H9 (cell line): ENCODE measurements at regions not wholly inside any gene's neighbourhood (a gene's known extent, or its start where the extent isn't known, plus 50 kb on each side); places are given as distances from the start of the nearest gene placed in this dataset.

Experiments
- DNase-seq: peaks from one replicate; pipeline ENCODE4 v3.0.0-alpha.2; 2017
- H2AFZ ChIP-seq: one replicate; pipeline ENCODE4 v1.6.1; 2013; ENCODE audit warnings: mild to moderate bottlenecking, low read length, control low read depth, moderate library complexity
- H2AK5ac ChIP-seq: 2 replicates; pipeline ENCODE4 v1.6.1; 2013; ENCODE audit warnings: low read length, control low read depth, mixed read lengths; ENCODE audit not compliant: insufficient read length
- H2BK120ac ChIP-seq: one replicate; pipeline ENCODE4 v1.6.1; 2013; ENCODE audit warnings: low read depth, mild to moderate bottlenecking, low read length, control low read depth, inconsistent platforms; ENCODE audit not compliant: poor library complexity, severe bottlenecking
- H2BK12ac ChIP-seq: 2 replicates; pipeline ENCODE4 v1.6.1; 2013; ENCODE audit warnings: low read length, control low read depth, mixed read lengths, low read depth; ENCODE audit not compliant: insufficient read length
- H2BK15ac ChIP-seq: 2 replicates; pipeline ENCODE4 v1.6.1; 2013; ENCODE audit warnings: low read depth, low read length, control low read depth
- H2BK20ac ChIP-seq: one replicate; pipeline ENCODE4 v1.6.1; 2013; ENCODE audit warnings: low read depth, mild to moderate bottlenecking, low read length, control low read depth, inconsistent platforms; ENCODE audit not compliant: poor library complexity, severe bottlenecking
- H2BK5ac ChIP-seq: 2 replicates; pipeline ENCODE4 v1.6.1; 2013; ENCODE audit warnings: low read length, control low read depth, mixed read lengths; ENCODE audit not compliant: insufficient read length
- H3K14ac ChIP-seq: 2 replicates; pipeline ENCODE4 v1.6.1; 2013; ENCODE audit warnings: low read length, control low read depth; ENCODE audit not compliant: insufficient read depth
- H3K18ac ChIP-seq: 2 replicates; pipeline ENCODE4 v1.6.1; 2013; ENCODE audit warnings: low read depth, mild to moderate bottlenecking, mixed read lengths, low read length, control low read depth; ENCODE audit not compliant: insufficient read length
- H3K23ac ChIP-seq: 2 replicates; pipeline ENCODE4 v1.6.1; 2013; ENCODE audit warnings: low read length, control low read depth, mixed read lengths, low read depth; ENCODE audit not compliant: insufficient read length
- H3K23me2 ChIP-seq: 2 replicates; pipeline ENCODE4 v1.6.1; 2013; ENCODE audit warnings: low read depth, mild to moderate bottlenecking, mixed read lengths, low read length, control low read depth; ENCODE audit not compliant: insufficient read length, poor library complexity, severe bottlenecking
- H3K27ac ChIP-seq: 2 replicates; pipeline ENCODE4 v1.5.1; 2013; ENCODE audit warnings: low read length, control low read depth, mixed read lengths, low read depth; ENCODE audit not compliant: insufficient read length
- H3K27me3 ChIP-seq: 2 replicates; pipeline ENCODE4 v1.6.1; 2013; ENCODE audit warnings: low read length, control low read depth, inconsistent platforms; ENCODE audit not compliant: insufficient read depth
- H3K4ac ChIP-seq: 2 replicates; pipeline ENCODE4 v1.6.1; 2013; ENCODE audit warnings: low read depth, mild to moderate bottlenecking, control low read depth, inconsistent platforms, low read length, moderate library complexity
- H3K4me1 ChIP-seq: 2 replicates; pipeline ENCODE4 v1.6.1; 2013; ENCODE audit warnings: low read length, control low read depth, inconsistent platforms; ENCODE audit not compliant: insufficient read depth
- H3K4me2 ChIP-seq: 2 replicates; pipeline ENCODE4 v1.6.1; 2013; ENCODE audit warnings: low read length, control low read depth, mixed read lengths; ENCODE audit not compliant: insufficient read length, insufficient read depth
- H3K56ac ChIP-seq: 2 replicates; pipeline ENCODE4 v1.6.1; 2013; ENCODE audit warnings: low read depth, mild to moderate bottlenecking, mixed read lengths, low read length, control low read depth; ENCODE audit not compliant: insufficient read length
- H3K79me1 ChIP-seq: 2 replicates; pipeline ENCODE4 v1.6.1; 2013; ENCODE audit warnings: low read depth, mild to moderate bottlenecking, moderate library complexity, low read length, control low read depth, inconsistent platforms; ENCODE audit not compliant: insufficient read depth, poor library complexity, severe bottlenecking
- H3K79me2 ChIP-seq: 2 replicates; pipeline ENCODE4 v1.6.1; 2013; ENCODE audit warnings: low read length, control low read depth, inconsistent platforms; ENCODE audit not compliant: insufficient read depth
- H3K9ac ChIP-seq: 2 replicates; pipeline ENCODE4 v1.6.1; 2013; ENCODE audit warnings: low read length, control low read depth, mixed read lengths; ENCODE audit not compliant: insufficient read length; ENCODE audit errors: extremely low read depth
- H3K9me3 ChIP-seq: one replicate; pipeline ENCODE4 v1.6.1; 2013; ENCODE audit warnings: low read depth, low read length, inconsistent platforms; ENCODE audit not compliant: control insufficient read depth
- H3T11ph ChIP-seq: one replicate; pipeline ENCODE4 v1.6.1; 2013; ENCODE audit warnings: mild to moderate bottlenecking, low read length, control low read depth, inconsistent platforms
- H4K20me1 ChIP-seq: one replicate; pipeline ENCODE4 v1.6.1; 2013; ENCODE audit not compliant: control insufficient read depth, insufficient read length, insufficient read depth
- H4K5ac ChIP-seq: 2 replicates; pipeline ENCODE4 v1.6.1; 2013; ENCODE audit warnings: low read depth, mild to moderate bottlenecking, mixed read lengths, low read length, control low read depth; ENCODE audit not compliant: insufficient read length
- H4K8ac ChIP-seq: replicated peaks from 2 replicates; pipeline ENCODE4 v1.6.1; 2013; ENCODE audit warnings: low read length, control low read depth, mixed read lengths, low read depth; ENCODE audit not compliant: insufficient read length
- H4K91ac ChIP-seq: 2 replicates; pipeline ENCODE4 v1.6.1; 2013; ENCODE audit warnings: low read depth, mild to moderate bottlenecking, moderate library complexity, mixed read lengths, low read length, control low read depth; ENCODE audit not compliant: insufficient read length
- H3K27ac Mint-ChIP-seq, 3 experiments: 2 replicates in 2 of 3; 3 replicates in 1 of 3; pipeline ENCODE4 v1.8.0; 2020 to 2021; ENCODE audit warnings: mixed read lengths in 3 of 3, mild to moderate bottlenecking in 1 of 3, moderate library complexity in 1 of 3
- H3K27me3 Mint-ChIP-seq: 2 replicates; pipeline ENCODE4 v1.8.0; 2021; ENCODE audit warnings: low read depth, mild to moderate bottlenecking, moderate library complexity, mixed read lengths
- H3K36me3 Mint-ChIP-seq, 3 experiments: 2 replicates in 2 of 3; 3 replicates in 1 of 3; pipeline ENCODE4 v1.8.0; 2020 to 2021; ENCODE audit warnings: low read depth in 3 of 3, mixed read lengths in 3 of 3; ENCODE audit not compliant: insufficient read depth in 1 of 3
- H3K4me1 Mint-ChIP-seq, 2 experiments: 2 replicates each; pipeline ENCODE4 v1.8.0; 2020; ENCODE audit warnings: mixed read lengths in 2 of 2
- H3K4me3 Mint-ChIP-seq, 2 experiments: 2 replicates in 1 of 2; 3 replicates in 1 of 2; pipeline ENCODE4 v1.8.0; 2020 to 2021; ENCODE audit warnings: mild to moderate bottlenecking in 2 of 2, mixed read lengths in 2 of 2, moderate library complexity in 1 of 2
- H3K9me3 Mint-ChIP-seq, 2 experiments: 2 replicates in 1 of 2; 3 replicates in 1 of 2; pipeline ENCODE4 v1.8.0; 2020; ENCODE audit warnings: mild to moderate bottlenecking in 2 of 2, mixed read lengths in 2 of 2, moderate library complexity in 1 of 2
- TF ChIP-seq, protein P1 (sequence below): fragments of 200-600 bp; sonication (generic); conservative IDR thresholded peaks from 3 replicates; pipeline ENCODE4 v1.8.0; 2021; ENCODE audit warnings: antibody characterized with exemption, mild to moderate bottlenecking

DNA sequence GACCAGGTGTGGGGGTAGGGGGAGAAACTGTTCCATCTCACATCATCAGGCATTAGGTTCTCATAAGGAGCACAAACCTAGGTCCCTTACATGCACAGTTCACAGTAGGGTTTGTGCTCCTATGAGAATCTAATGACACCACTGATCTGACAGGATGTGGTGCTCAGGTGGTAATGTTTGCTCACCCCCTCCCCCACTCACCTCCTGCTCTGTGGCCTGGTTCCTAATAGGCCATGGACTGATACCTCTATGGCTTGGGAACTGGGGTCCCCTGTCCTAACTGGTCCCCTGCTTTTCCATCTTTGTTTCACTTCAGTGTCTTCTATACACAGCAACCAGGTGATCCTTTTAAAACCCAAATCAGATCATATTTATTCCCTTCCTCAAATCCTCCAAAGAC, 267.8 kb downstream of the TNS1 start:
- Histone ChIP-seq H4K20me1 (no peaks in the 10 kb centered on the region), H3K79me1 (no peaks in the 10 kb centered on the region), H3K23me2 (no peaks in the 10 kb centered on the region), H4K91ac (no peak overlapping the region), H3K14ac (no peak overlapping the region), H3K9ac (no peak overlapping the region), H3K27me3 (no peaks in the 10 kb centered on the region), H3K4me2 (no peak overlapping the region), H3K18ac (no peak overlapping the region), H3K4me1 (no peaks in the 10 kb centered on the region), H2BK5ac (no peak overlapping the region), H3T11ph (no peak overlapping the region), H2BK15ac (no peak overlapping the region), H2AFZ (no peak overlapping the region), H2BK12ac (no peak overlapping the region), H3K27ac (no peak overlapping the region), H4K5ac (no peak overlapping the region), H2AK5ac (no peak overlapping the region), H3K23ac (no peak overlapping the region), H3K79me2 (no peaks in the 10 kb centered on the region), H2BK120ac (no peak overlapping the region), H3K9me3 (no peaks in the 10 kb centered on the region), H3K4ac (no peak overlapping the region), H4K8ac (no peak overlapping the region), H3K56ac (no peak overlapping the region), H2BK20ac (no peak overlapping the region)
- no peak overlapping the region for H3K4me3 Mint-ChIP-seq
- H3K4me1 Mint-ChIP-seq, result peaks cover 0 to 10% of the 10 kb centered on the region in 2 experiments; a peak in 1 of 4 replicates
- peaks cover under 1% of the 10 kb centered on the region for H3K27me3 Mint-ChIP-seq
- no peaks in the 10 kb centered on the region for H3K36me3 Mint-ChIP-seq
- TF ChIP-seq, protein P1, sequence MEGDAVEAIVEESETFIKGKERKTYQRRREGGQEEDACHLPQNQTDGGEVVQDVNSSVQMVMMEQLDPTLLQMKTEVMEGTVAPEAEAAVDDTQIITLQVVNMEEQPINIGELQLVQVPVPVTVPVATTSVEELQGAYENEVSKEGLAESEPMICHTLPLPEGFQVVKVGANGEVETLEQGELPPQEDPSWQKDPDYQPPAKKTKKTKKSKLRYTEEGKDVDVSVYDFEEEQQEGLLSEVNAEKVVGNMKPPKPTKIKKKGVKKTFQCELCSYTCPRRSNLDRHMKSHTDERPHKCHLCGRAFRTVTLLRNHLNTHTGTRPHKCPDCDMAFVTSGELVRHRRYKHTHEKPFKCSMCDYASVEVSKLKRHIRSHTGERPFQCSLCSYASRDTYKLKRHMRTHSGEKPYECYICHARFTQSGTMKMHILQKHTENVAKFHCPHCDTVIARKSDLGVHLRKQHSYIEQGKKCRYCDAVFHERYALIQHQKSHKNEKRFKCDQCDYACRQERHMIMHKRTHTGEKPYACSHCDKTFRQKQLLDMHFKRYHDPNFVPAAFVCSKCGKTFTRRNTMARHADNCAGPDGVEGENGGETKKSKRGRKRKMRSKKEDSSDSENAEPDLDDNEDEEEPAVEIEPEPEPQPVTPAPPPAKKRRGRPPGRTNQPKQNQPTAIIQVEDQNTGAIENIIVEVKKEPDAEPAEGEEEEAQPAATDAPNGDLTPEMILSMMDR, result no peak
- no peak overlapping the region for H3K27ac Mint-ChIP-seq
- DNase-seq, result no peak
- no peaks in the 10 kb centered on the region for H3K9me3 Mint-ChIP-seq
